Embryonic facial prominence (tissue), 1 donor: ENCODE measurements at regions not wholly inside any gene's neighbourhood (a gene's known extent, or its start where the extent isn't known, plus 50 kb on each side); places are given as distances from the start of the nearest gene placed in this dataset.
"Not testable (repeated sequence)": the region's sequence is repeated elsewhere in the genome, so short reads cannot be mapped to it uniquely, and the experiment has no call there.

Experiments used
- DNase-seq: peaks from one replicate; pipeline ENCODE4 v3.0.0-alpha.2; 2016; ENCODE audit errors: extremely low spot score

GRCh38 chr2:34831096-34831495, 1232.0 kb upstream of the FAM98A start:
- DNase-seq = no peak

GRCh38 chr2:34828481-34828880, 1229.4 kb upstream of the FAM98A start:
- DNase-seq = no peak

- no peak for DNase-seq
Measured at GRCh38 chr2:34827398-34827797, 1228.3 kb upstream of the FAM98A start.

GRCh38 chr2:34825686-34826085, 1226.6 kb upstream of the FAM98A start:
- DNase-seq = no peak

- DNase-seq = no peak
Measured at GRCh38 chr2:34822616-34823015, 1223.5 kb upstream of the FAM98A start.

GRCh38 chr2:34815052-34815741, 1216.1 kb upstream of the FAM98A start:
- DNase-seq = no peak

GRCh38 chr2:34810456-34810855, 1211.4 kb upstream of the FAM98A start:
- DNase-seq = no peak

- DNase-seq = no peak
Measured at GRCh38 chr2:34808426-34808825, 1209.3 kb upstream of the FAM98A start.

- DNase-seq = no peak
Measured at GRCh38 chr2:34806891-34807290, 1207.8 kb upstream of the FAM98A start.

GRCh38 chr2:34806396-34806795, 1207.3 kb upstream of the FAM98A start:
- no peak for DNase-seq

- no peak for DNase-seq
Measured at GRCh38 chr2:34799556-34799955, 1200.5 kb upstream of the FAM98A start.

GRCh38 chr2:34795586-34795985, 1196.5 kb upstream of the FAM98A start:
- not testable (repeated sequence) for DNase-seq

- DNase-seq = no peak
Measured at GRCh38 chr2:34789169-34789568, 1190.1 kb upstream of the FAM98A start.

GRCh38 chr2:34787341-34787740, 1188.2 kb upstream of the FAM98A start:
- DNase-seq = no peak

GRCh38 chr2:34785206-34785785, 1186.2 kb upstream of the FAM98A start:
- DNase-seq = no peak

GRCh38 chr2:34784701-34785100, 1185.6 kb upstream of the FAM98A start:
- DNase-seq = no peak

GRCh38 chr2:34750742-34751141, 1151.6 kb upstream of the FAM98A start:
- DNase-seq = not testable (repeated sequence)

- DNase-seq = no peak
Measured at GRCh38 chr2:34747643-34748042, 1148.5 kb upstream of the FAM98A start.

GRCh38 chr2:34738691-34739090, 1139.6 kb upstream of the FAM98A start:
- DNase-seq = no peak

GRCh38 chr2:34737146-34737545, 1138.0 kb upstream of the FAM98A start:
- no peak for DNase-seq

GRCh38 chr2:34736482-34736881, 1137.4 kb upstream of the FAM98A start:
- no peak for DNase-seq

- DNase-seq = no peak
Measured at GRCh38 chr2:34734662-34735061, 1135.6 kb upstream of the FAM98A start.

- no peak for DNase-seq
Measured at GRCh38 chr2:34734042-34734441, 1134.9 kb upstream of the FAM98A start.

GRCh38 chr2:34731292-34731691, 1132.2 kb upstream of the FAM98A start:
- no peak for DNase-seq
